Dedifferentiated amniotic fluid mesenchymal stem cell (primary cell): ENCODE measurements at regions not wholly inside any gene's neighbourhood (a gene's known extent, or its start where the extent isn't known, plus 50 kb on each side); places are given as distances from the start of the nearest gene placed in this dataset.

Experiments
- DNase-seq: peaks from one replicate; pipeline ENCODE4 v3.0.0-alpha.2; 2016; ENCODE audit errors: extremely low spot score

DNA sequence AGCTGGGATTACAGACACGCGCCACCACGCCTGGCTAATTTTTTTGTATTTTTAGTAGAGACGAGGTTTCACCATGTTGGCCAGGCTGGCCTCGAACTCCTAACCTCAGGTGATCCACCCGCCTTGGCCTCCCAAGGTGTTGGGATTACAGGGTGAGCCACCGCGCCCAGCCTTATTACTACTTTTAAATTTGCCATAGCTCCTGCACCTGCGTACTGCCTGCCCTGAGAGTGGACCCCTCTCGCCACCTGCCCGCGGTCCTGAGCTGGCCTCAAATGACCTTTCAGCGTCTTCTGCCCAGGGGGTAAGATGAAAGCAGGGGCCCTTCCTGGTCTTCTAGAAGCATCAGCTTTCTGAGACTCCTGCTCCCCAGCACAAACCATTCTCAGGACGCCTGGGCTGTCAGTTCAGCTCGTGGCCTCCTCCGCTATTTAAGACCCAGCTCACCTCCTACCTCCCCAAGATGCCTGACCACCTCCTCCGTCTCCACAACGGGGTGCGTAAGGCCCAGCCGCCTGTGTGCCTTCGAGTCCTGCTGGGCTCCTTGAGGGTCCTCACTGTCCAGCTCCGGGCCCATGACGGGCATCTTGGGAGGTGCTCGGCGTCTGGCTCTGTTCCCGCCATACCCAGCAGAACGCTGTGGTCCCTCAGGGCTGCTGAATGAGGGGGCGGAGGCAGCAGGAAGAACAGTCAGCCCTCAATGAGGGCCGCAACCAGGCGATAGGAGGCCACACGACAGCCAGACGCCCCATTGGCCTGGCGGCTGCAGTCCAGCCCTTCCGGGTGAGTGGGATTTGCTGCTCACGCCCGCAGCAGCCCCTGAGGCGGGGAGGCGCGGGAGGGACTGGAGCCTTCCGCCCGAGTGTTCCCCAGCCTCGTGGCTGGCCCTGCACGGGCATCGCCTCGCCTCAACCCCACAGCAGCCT is 266.6 kb downstream of the TFCP2L1 start:
- no peak for DNase-seq

DNA sequence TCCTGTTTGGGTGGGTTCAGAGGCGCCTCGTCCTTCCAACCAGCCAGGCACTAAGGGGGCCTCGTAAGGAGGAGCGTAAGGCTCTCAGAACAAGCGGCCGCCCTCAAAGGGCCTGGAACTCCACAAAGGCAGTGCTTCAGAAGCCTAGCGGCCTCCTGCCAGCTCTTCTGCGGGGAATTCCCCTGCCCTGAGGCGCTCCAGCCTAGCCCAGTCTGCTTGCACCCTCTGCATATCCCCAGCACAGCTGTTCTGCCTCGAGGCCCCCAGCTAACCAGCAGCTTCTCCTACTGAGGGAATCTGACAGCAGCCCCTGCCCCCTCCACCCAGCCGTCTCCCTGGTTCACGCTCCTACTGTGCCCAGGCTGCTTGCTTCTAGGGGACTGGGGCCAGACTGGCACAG is 265.9 kb downstream of the TFCP2L1 start:
- DNase-seq: no peak

DNA sequence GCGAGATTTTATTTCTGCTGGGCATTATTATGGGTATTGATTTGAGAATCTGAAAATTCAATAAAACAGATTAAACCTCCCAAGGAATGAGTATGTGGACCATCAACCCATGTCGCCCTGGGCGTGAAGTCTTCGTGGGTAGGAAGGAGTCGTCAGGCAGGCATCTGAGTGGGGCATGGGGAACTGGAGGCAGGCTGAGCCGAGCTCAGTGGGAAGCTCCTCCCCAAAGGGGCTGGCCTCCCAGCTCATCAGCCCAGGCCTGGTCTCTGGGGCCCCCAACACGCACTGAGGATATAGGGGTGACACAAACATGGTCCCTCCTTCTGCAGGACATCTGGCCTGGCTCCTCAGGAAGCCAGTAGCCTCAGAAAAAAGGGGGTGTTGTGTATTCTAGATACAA is 265.2 kb downstream of the TFCP2L1 start:
- no peak for DNase-seq

DNA sequence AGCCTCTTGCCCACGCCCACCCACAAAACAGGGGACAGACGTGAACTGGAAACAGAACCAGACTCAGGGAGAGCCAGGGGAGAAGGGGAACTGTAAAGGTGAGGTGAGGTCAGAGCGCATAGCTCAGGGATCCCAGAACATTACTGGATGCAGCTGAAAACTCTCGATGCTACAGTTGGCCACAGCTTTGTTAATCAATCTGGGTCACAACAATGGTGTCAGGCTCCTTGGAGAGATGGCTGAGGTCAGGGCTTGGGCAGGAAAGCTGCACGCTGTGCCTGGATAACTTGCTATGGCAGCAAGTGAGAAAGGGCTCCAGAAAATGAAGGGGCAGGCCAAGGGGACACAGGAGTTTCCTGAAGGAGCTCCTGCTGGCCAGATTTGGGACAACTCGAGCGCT is 263.3 kb downstream of the TFCP2L1 start:
- no peak for DNase-seq

DNA sequence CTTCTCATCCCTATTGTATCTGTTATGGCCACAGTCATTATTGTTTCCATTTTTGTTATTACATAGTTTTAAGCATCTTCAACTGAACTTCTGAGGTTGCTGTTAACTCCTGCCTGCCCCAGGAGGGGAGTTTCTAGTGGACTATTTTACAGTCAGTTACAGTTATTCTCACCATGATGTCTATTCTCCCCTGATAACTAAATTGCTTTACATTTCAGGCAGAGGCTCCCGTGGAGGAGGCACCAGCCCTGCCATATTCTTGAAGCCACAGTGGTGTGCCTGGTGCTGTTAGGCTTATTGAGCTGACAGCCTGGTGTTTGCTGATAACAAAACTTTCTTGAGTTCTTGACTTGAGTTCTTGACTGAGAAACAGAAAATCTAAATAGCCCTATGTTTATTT is 256.4 kb downstream of the TFCP2L1 start:
- DNase-seq: no peak

DNA sequence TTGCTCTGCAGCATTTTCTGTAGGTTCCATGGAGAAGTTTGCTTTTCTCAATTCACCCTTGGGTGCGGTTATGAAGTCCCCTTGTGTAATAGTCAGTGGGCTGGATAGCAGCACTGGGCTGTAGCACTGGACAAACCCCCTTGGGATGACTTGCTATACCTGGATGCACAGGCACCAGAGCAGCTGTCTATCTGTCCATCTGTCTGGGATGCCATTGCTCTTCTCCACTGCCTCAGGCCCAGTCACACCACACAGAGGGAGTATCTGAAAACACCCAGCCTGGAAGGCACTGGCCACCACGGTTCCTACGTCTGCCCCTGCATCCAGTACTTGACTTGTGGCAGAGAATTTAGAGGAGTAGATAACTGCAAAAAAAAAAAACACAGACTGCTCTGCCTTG is 254.5 kb downstream of the TFCP2L1 start:
- no peak for DNase-seq

DNA sequence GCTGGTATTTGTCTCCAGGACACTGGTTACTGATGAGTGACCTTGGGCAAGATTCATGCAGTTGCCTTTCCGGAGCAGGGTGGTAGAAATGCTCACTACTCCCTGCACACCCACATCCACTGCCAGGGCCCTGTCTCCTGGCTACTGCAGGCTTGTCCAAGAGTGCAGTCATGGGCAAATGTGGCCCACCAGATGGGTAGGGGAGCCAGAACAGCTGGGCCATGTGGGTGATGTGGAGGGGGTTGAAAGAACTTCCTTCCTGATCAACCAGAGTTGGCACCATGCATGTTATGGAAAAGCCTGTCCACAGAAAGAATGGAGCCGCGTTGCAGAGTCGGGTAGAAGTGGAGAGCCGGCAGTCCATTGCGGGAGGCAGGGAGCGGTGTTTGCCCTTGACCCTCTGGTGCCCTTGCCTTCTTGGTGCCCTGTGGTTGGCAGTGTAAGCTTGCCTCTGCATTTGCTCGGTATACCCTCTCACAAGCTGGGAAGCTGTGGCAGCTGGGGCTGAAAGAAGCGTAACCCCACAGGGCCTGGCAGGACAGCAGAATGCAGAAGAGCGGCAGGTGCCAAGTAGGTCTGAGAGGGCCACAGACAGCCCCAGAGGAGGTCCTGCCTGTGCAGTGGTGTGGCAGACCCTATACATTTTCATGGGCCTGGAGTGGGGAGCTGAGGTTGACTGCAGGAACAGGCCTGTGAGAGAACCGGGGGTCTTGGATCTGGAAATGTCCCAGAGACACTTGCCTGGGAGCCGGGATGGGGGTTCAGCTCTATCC is 253.2 kb downstream of the TFCP2L1 start:
- no peak for DNase-seq

DNA sequence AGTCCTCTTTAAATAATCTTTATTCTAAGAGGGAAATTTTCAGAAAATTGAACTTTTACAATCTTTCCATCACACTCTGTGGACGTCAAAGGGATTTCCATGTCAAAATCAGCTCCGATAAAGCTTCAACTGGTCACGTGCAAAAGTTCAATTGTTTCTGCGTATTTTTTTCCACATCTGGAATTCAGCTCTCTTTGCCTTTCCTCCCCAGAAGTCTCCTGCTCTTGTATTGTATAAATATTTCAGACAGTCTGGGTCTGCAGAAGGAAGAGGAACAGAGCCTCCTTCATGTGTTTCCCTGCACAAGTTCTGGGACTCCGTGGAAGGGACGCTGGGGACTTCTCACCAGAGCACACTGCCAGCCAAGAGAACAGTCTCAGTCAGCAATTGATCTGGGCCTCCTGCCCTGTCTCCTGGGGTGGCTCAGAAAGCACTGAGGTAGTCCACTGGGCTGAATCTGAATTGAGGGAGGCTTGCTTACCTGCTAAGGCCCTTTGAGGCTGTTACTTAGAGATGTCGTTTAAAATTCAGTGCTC is 251.5 kb downstream of the TFCP2L1 start:
- no peak for DNase-seq

DNA sequence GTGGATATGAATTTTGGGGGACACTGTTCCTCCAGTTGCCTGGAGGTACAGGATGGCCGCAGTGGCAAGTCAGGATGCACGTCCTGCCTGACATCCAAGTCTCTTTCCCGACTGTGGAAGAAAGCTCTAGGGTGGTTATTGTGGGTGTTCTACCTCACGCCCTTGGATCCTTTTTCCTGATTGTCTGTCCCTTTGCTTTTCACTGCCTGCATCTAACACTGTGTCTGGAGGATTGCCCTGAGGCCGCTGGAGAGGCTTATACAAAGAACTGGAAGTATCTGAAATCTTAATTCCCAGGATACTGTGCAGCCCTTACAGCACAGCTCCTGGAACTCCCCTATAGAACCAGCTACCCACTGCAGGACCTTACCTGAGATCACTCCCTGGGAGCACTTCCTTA is 250.5 kb downstream of the TFCP2L1 start:
- no peak for DNase-seq

DNA sequence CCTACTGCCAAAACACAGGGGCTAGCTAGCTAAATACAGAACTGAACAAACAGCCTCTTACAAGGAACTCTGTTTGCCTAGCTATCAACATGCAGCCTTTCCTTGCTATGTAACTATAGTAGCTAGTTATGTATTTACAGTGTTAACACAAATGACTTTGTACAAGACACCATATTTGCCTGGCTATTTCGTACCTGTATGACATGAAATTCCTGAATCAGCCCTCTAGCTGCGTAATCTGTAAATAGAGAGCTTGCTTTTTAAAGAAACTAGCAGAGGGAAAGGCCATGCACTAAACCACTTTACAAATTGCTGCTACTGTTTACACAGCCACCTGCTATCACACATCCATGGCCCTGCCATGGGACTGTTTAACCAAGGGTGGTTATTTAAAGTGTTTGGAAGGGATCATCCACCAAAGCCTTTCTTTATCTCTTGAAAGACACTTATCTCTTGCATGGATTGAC is 248.7 kb downstream of the TFCP2L1 start:
- no peak for DNase-seq

DNA sequence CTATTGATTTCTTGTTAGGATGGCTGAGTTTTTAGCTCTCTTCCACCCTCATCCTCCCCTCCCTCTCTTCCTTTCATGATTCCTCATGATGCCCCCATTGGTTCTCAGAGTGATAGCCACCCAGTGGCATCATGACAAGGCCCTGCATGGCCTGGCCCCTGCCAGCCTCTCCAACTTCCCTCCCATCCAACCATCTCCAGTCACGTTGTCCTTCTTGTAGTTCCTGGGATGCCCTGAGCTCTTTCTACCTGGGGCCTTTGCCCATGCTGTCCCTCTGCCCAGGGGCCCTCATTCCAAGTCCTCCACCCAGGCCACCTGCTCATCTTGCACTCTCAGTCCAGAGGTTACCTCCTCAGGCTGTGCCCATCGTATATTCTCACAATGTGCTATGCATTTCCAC is 247.5 kb downstream of the TFCP2L1 start:
- DNase-seq: no peak

DNA sequence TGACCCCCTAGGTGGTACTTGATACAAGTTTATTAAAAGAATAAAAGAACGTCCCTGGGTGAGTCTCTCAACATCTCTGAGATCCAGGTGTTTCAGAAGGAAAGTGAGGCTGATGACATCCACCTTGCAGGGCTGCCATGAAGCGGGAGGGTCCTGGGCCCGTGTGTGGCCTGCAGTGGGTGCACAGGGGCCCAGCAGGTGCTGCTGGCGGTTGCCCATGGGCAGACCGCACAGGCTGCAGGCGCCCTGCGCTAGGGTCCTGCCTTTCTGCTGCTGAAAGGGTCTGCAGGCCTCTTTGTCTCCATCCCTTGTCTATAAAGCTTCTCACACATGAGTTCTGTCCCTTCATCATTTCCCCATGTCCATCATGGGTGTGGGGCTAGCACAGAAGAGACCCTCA is 247.0 kb downstream of the TFCP2L1 start:
- DNase-seq: no peak

DNA sequence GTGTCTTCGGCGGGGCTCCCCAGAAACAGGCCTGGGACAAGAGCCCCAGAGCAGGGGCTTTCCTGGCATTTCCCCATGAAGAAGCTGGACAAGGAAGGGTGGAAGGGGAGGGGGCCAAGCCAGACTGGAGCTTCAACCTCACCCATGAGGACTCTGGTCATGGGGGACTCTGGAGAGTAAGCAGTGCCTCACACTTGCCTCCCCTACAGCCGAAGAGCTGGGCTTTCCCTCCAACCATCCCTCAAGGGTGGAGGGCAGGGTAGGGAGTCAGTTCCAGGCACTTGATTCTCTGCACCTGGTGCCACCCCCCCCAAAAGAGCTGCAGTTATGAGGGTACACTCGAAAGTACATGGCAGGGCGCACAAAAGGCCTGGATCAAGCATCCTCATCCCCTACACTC is 246.6 kb downstream of the TFCP2L1 start:
- DNase-seq: no peak

DNA sequence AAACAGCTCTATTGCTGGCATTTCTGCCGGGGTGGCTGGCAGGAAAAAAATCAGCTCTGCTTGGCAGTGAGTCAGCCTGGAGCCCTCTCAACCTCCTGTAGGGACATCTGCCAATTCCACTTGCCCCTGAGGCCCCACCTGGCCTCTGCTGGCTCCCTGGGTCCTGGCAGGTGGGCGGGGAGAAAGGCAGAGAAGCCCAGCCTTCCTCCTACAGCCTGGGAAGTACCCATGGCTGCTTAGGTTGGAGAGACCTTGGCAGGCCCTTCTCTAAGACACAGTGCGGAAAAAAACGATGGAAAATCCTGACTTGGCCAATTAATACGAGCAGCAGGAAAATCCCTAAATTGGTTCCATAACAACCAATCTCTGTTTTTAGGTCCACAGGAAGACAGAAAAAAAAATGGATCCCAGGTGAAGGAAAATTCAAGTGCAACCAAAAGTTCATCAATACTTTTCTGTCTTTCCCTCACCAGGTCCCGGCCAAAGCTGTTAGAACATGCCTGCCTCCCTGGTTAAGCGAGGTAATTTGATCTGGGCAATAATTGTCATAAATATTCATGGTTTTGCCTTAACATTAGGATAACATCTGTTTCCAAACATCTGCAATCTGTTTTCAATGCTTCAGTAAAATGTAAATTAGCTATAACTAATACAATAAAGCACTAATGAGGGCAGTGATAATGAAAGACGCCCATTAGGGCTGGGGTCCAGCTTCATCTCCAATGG is 245.9 kb downstream of the TFCP2L1 start:
- no peak for DNase-seq

DNA sequence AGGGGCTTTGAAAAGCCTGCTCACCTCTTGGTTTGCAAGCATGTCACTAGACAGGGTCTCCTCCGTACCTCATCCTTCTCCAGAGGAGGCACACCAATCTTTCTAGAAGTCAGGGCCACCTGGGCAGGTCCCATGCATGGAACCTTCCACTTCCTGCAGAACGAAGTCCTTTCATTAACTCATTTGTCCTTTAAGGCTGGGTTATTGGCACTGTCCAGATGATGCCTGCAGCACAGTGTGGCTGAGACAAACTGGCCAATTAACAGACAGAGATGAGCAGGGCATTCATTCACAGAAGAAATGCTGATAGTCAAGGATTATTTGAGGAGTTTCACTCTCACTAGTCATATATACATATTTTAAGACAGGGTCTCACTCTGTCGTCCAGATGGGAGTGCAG is 245.3 kb downstream of the TFCP2L1 start:
- DNase-seq: no peak

DNA sequence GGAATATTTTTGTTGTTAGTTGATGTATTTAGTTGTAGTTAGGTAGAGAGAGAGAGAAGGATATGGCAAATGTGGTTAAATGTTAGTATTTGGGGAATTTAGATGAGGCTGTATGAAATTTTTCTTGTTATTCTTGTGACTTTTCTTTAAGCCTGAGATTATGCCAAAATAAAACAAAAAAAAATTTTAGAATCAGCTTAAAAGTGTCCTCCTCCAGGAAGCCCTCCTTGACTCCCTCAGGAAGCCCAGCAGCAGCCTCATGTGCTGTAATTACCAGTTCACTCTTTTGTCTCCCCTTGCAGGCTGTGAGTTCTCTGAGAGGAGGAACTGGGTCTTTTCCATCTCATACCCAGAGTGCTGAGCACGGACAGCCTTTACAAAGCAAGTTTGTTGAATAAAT is 243.5 kb downstream of the TFCP2L1 start:
- DNase-seq: no peak

DNA sequence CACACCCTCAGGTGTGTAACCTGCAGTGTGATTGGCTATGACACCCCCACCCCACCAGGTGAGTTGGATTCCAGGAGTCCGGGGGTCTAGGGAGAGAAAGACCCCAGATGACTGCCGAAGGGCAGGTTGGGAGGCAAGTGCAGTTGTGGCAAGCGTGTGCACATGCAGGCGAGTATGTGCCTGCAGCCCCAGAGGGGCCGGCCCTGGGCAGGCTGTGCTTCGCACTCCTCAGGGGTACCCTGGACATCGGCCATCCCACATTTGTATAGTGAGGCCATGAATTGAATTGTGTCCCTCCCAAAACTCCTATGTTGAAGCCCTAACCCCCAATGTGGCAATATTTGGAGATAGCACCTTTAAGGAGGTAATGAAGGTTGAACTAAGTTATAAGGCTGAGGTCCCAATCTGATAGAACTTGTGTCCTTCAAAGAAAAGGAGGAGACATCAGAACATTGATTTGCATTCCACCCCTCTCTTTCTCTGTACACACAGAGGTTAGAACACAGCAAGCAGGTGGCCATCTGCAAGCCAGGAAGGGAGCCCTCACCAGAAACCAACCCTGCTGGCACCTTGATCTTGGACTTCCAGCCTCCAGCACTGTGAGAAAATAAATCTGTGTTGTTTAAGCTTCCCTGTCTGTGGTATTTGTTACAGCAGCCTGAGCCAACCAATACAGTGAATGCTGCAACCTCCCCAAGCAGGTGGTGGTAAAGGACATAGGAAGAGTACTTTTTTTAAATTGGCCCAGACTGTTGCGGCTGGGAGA is 241.8 kb downstream of the TFCP2L1 start:
- no peak for DNase-seq

DNA sequence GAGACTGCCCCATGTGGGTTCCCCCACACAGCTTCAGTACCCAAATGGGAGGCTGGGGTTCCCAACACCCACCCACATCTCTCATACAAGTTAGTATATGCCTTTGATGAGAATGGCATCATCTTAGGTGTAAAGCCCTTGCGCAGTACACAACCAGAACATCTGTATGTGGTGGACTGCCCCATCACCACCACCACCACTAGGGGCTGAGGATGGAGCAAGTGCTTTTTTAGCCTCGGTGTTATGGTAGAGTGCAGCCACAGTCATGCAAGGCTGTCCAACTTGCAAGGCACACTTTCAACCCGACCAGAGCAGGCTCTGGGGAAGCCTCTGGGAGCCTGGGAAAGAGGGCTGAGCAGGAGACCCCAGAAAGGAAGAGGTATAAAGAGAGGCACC is 241.2 kb downstream of the TFCP2L1 start:
- no peak for DNase-seq

DNA sequence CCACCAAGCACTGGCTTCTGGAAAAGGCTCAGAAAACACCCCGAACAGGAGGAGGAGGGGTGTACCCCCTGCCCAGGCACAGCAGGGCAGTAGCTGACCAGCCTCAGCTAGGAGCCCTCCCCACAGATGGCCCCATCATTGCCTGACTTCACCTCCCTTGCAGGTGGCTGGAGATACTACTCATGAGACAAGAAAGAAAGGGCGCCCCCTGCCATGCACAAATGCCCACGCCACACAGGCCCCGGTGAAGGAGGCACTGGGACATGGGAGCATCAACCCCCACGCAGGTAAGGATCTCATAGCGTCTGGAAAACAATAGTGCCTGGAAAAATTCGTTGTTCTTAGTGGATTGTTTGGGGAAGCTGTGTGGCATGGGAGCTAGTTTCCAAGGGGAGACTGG is 240.6 kb downstream of the TFCP2L1 start:
- DNase-seq: no peak

DNA sequence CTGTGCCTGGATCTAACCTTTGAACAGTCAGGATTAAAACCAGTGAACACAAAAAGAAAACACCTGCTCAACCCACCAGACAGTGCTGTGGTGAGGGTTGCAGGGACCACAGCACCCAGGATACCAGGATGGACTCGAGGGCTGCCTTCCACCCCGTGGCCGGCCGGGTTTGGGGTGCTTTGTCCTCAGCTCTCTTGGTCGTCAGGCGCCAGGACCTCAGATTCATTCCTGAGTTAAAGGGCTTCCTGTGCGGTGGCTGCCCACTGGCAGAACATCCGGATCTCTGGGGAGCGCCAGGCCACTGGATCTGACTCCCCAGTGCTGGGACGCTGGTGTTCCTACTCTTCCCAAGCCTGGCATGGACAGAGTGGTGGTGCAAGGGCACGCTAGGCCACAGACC is 239.8 kb downstream of the TFCP2L1 start:
- DNase-seq: no peak

DNA sequence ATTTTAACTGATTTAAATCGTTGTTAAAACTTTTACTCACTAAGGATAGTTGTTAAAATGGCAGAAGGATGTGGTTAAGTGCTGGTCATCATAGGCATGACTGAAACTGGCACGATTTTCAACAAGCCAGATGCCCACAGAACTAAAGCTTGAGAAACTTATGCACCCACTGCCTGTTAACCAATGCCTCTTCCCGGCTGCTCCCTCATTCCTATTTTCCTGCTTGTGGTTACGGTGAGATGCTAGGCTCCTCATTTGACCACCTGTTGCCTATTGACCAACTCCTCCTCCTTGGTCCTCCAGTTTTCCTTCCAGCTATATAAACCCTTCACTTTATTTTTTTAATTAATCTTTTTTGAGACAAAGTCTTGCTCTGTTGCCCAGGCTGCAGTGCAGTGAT is 238.7 kb downstream of the TFCP2L1 start:
- no peak for DNase-seq
